ENCODE measurements at regions not wholly inside any gene's neighbourhood (a gene's known extent, or its start where the extent isn't known, plus 50 kb on each side); places are given as distances from the start of the nearest gene placed in this dataset.

DNA sequence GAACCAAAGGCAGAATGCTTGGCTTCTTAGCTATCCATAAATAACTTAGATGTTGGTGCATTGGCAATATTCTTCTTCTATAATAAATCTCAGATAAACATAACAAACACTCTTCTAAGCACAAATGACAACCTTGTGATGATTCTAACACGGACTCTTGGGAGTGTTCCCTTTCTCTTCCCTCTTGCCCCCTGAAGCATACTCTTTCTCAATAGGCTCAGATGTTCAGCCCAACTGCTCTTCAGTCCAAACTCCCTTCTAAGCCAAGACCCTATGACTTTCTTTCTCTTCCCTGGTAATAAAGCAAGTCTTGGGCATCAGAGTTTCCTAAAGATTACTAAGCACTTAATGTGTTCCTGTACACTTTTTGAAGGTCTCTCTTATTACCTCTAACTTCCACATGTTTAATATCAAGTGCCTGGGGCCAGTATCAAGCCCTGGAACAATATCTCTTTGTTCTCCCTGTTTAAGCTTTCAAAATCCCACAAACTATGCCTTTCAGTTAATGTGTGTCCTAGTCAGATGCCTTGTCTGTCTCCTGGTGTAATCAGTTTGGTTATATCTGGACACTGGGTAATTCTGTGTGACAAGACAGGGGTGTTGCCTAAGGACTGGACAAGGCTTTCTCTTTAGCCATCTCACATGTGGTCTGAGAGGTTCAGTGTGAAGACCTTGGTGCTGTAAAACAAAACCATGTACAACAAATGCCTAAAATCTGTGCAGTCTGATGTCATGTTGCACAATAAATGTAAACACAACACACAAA, 92.9 kb upstream of the IVNS1ABP start:
- TF ChIP-seq, protein P1, sequence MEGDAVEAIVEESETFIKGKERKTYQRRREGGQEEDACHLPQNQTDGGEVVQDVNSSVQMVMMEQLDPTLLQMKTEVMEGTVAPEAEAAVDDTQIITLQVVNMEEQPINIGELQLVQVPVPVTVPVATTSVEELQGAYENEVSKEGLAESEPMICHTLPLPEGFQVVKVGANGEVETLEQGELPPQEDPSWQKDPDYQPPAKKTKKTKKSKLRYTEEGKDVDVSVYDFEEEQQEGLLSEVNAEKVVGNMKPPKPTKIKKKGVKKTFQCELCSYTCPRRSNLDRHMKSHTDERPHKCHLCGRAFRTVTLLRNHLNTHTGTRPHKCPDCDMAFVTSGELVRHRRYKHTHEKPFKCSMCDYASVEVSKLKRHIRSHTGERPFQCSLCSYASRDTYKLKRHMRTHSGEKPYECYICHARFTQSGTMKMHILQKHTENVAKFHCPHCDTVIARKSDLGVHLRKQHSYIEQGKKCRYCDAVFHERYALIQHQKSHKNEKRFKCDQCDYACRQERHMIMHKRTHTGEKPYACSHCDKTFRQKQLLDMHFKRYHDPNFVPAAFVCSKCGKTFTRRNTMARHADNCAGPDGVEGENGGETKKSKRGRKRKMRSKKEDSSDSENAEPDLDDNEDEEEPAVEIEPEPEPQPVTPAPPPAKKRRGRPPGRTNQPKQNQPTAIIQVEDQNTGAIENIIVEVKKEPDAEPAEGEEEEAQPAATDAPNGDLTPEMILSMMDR (IDR thresholded peaks at IDR 0.05; ENCODE audit: insufficient read depth in 1 of 2, low read depth in 1 of 2, low read length in 1 of 2, severe bottlenecking in 1 of 2, unreplicated experiment in 1 of 2): no peak
- intact Hi-C loops (cut with micrococcal nuclease; ENCODE audit: unreplicated experiment): no loop called here
- Histone ChIP-seq H3K4me1 (peaks cover 3% of the 10 kb centered on the region; the same call in 1 of the 2 replicates), H3K9me3 (no peaks in the 10 kb centered on the region), H3K27me3 (replicated peaks; ENCODE audit: control insufficient read depth, insufficient read depth, low read length) (0 out of 2 replicates have a peak, but pooled peaks cover 1% of the 10 kb centered on the region), H3K4me3 (ENCODE audit: low read depth, low read length) (no peak overlapping the region), H3K36me3 (ENCODE audit: control insufficient read depth, insufficient read depth, low read length) (no peaks in the 10 kb centered on the region)
- ChIA-PET POLR2A (no interaction called here), CTCF (interaction anchor here (0.8 kb wide), 1 partner anchor 286 kb away, joined by 3 read pairs; no protein-coding TSS in a partner anchor)
- Mint-ChIP-seq H3K27ac (ENCODE audit: unreplicated experiment) (no peak overlapping the region), H3K9me3 (ENCODE audit: unreplicated experiment) (no peaks in the 10 kb centered on the region), H3K4me1 (ENCODE audit: low read depth, unreplicated experiment) (peaks cover 3% of the 10 kb centered on the region), H3K36me3 (ENCODE audit: insufficient read depth, unreplicated experiment) (no peaks in the 10 kb centered on the region), H3K27me3 (ENCODE audit: insufficient read depth, unreplicated experiment) (no peaks in the 10 kb centered on the region), H3K4me3 (ENCODE audit: unreplicated experiment) (no peak overlapping the region)
- no TSS peak for BruUV-seq (replicated peaks)
- no peak for DNase-seq

DNA sequence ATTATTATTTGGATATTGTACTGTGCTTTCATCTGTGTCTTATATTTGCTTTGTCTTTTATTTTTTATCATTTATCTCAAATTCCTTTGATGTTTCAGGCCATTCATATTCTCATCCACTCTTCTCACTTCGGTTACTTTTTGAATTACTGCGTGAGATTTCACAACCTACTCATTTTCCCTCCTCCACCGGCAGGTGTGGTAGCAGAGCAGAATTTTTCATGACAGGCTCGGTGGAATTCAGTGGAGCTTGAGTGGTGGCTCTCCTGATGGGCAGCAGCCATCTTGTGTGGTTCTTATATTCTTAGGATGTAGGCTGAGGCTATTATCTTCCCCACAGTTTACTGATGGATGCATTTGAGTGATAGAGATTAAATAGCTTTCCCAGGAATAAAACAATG, 92.3 kb upstream of the IVNS1ABP start:
- no TSS peak for BruUV-seq (replicated peaks)
- 0 out of 2 replicates have a peak, but pooled peaks cover 1% of the 10 kb centered on the region for H3K27me3 ChIP-seq (replicated peaks; ENCODE audit: control insufficient read depth, insufficient read depth, low read length)
- ChIA-PET POLR2A (no interaction called here), CTCF (interaction anchor here (0.8 kb wide), 1 partner anchor 287 kb away, joined by 3 read pairs; no protein-coding TSS in a partner anchor)
- no peaks in the 10 kb centered on the region for H3K36me3 Mint-ChIP-seq (ENCODE audit: insufficient read depth, unreplicated experiment)
- H3K4me1 Mint-ChIP-seq (ENCODE audit: low read depth, unreplicated experiment): peaks cover 9% of the 10 kb centered on the region
- H3K27me3 Mint-ChIP-seq (ENCODE audit: insufficient read depth, unreplicated experiment): no peaks in the 10 kb centered on the region
- H3K27ac Mint-ChIP-seq (ENCODE audit: unreplicated experiment): no peak overlapping the region
- TF ChIP-seq, protein P1 (IDR thresholded peaks at IDR 0.05; ENCODE audit: insufficient read depth in 1 of 2, low read depth in 1 of 2, low read length in 1 of 2, severe bottlenecking in 1 of 2, unreplicated experiment in 1 of 2): no peak
- H3K4me3 ChIP-seq (ENCODE audit: low read depth, low read length): no peak overlapping the region
- DNase-seq: peak in 1 of 2 experiments; percentile 16
- no peaks in the 10 kb centered on the region for H3K9me3 ChIP-seq
- no peaks in the 10 kb centered on the region for H3K36me3 ChIP-seq (ENCODE audit: control insufficient read depth, insufficient read depth, low read length)
- H3K9me3 Mint-ChIP-seq (ENCODE audit: unreplicated experiment): no peaks in the 10 kb centered on the region
- H3K4me3 Mint-ChIP-seq (ENCODE audit: unreplicated experiment): no peak overlapping the region
- H3K4me1 ChIP-seq: peaks cover 6% of the 10 kb centered on the region; the same call in 1 of the 2 replicates
- intact Hi-C loops (cut with micrococcal nuclease; ENCODE audit: unreplicated experiment): no loop called here

GRCh38 chr1:185408700-185409270, 91.7 kb upstream of the IVNS1ABP start:
- Mint-ChIP-seq H3K27ac (ENCODE audit: unreplicated experiment) (no peak overlapping the region), H3K27me3 (ENCODE audit: insufficient read depth, unreplicated experiment) (no peaks in the 10 kb centered on the region), H3K9me3 (ENCODE audit: unreplicated experiment) (no peaks in the 10 kb centered on the region), H3K4me3 (ENCODE audit: unreplicated experiment) (no peak overlapping the region), H3K4me1 (ENCODE audit: low read depth, unreplicated experiment) (peaks cover 10% of the 10 kb centered on the region), H3K36me3 (ENCODE audit: insufficient read depth, unreplicated experiment) (no peaks in the 10 kb centered on the region)
- CTCF ChIA-PET: interaction anchor here (0.8 kb wide), 1 partner anchor 287 kb away, joined by 3 read pairs; no protein-coding TSS in a partner anchor
- POLR2A ChIA-PET: no interaction called here
- Histone ChIP-seq H3K36me3 (ENCODE audit: control insufficient read depth, insufficient read depth, low read length) (no peaks in the 10 kb centered on the region), H3K4me1 (peaks cover 6% of the 10 kb centered on the region; the same call in 1 of the 2 replicates), H3K27me3 (replicated peaks; ENCODE audit: control insufficient read depth, insufficient read depth, low read length) (0 out of 2 replicates have a peak, but pooled peaks cover 1% of the 10 kb centered on the region), H3K9me3 (no peaks in the 10 kb centered on the region), H3K4me3 (ENCODE audit: low read depth, low read length) (no peak overlapping the region)
- TF ChIP-seq, protein P1 (IDR thresholded peaks at IDR 0.05; ENCODE audit: insufficient read depth in 1 of 2, low read depth in 1 of 2, low read length in 1 of 2, severe bottlenecking in 1 of 2, unreplicated experiment in 1 of 2): no peak
- intact Hi-C loops (cut with micrococcal nuclease; ENCODE audit: unreplicated experiment): no loop called here
- DNase-seq: no peak
- BruUV-seq (replicated peaks): no TSS peak
